MCF 10A (cell line): ENCODE measurements at regions not wholly inside any gene's neighbourhood (a gene's known extent, or its start where the extent isn't known, plus 50 kb on each side); places are given as distances from the start of the nearest gene placed in this dataset.

Experiments used
- BruUV-seq: library from RNA; stranded (reverse); fragments of 400-500 nt; replicated peaks from 2 replicates; lab custom pipeline; 2021; lab: Mats Ljungman, UMichigan
- CTCF ChIA-PET: fragments of 300-600 bp; sonication (Branson Sonifier 250); formaldehyde crosslinking; extraction: SDS; loops from one replicate; lab custom pipeline; 2021; ENCODE audit warnings: antibody characterized with exemption, inconsistent platforms; lab: Yijun Ruan, JAX
- POLR2A ChIA-PET: fragments of 300-600, 350-650 bp; sonication (Branson Sonifier 250); formaldehyde crosslinking; extraction: SDS; loops from one replicate; lab custom pipeline; 2020; ENCODE audit warnings: antibody characterized with exemption, inconsistent platforms; lab: Yijun Ruan, JAX
- DNase-seq: peaks from one replicate; pipeline ENCODE4 v3.0.0-alpha.2; 2018; ENCODE audit not compliant: unreplicated experiment
- H3K27ac Mint-ChIP-seq: one replicate; pipeline ENCODE4 v1.8.0; 2022; ENCODE audit warnings: mild to moderate bottlenecking, low read depth, mixed read lengths; ENCODE audit not compliant: unreplicated experiment
- H3K27me3 Mint-ChIP-seq: one replicate; pipeline ENCODE4 v1.8.0; 2022; ENCODE audit warnings: mixed read lengths; ENCODE audit not compliant: insufficient read depth, unreplicated experiment
- H3K36me3 Mint-ChIP-seq: one replicate; pipeline ENCODE4 v1.8.0; 2022; ENCODE audit warnings: mild to moderate bottlenecking, moderate library complexity, mixed read lengths; ENCODE audit not compliant: insufficient read depth, unreplicated experiment
- H3K4me1 Mint-ChIP-seq: one replicate; pipeline ENCODE4 v1.8.0; 2022; ENCODE audit warnings: mixed read lengths; ENCODE audit not compliant: insufficient read depth, unreplicated experiment
- H3K4me3 Mint-ChIP-seq: one replicate; pipeline ENCODE4 v1.8.0; 2022; ENCODE audit warnings: mild to moderate bottlenecking, moderate library complexity, mixed read lengths; ENCODE audit not compliant: unreplicated experiment
- H3K9me3 Mint-ChIP-seq: one replicate; pipeline ENCODE4 v1.8.0; 2022; ENCODE audit warnings: mixed read lengths; ENCODE audit not compliant: unreplicated experiment
- intact Hi-C: fragments of 100-400 bp; cut with micrococcal nuclease; formaldehyde crosslinking; loops from 2 replicates; pipeline ENCODE4 v1.14.1; 2022
- TF ChIP-seq, protein P1 (sequence below): fragments of 200-600 bp; IDR thresholded peaks from one replicate; pipeline ENCODE4 v1.8.0; 2022; ENCODE audit warnings: antibody characterized with exemption, mild to moderate bottlenecking; ENCODE audit not compliant: unreplicated experiment

DNA sequence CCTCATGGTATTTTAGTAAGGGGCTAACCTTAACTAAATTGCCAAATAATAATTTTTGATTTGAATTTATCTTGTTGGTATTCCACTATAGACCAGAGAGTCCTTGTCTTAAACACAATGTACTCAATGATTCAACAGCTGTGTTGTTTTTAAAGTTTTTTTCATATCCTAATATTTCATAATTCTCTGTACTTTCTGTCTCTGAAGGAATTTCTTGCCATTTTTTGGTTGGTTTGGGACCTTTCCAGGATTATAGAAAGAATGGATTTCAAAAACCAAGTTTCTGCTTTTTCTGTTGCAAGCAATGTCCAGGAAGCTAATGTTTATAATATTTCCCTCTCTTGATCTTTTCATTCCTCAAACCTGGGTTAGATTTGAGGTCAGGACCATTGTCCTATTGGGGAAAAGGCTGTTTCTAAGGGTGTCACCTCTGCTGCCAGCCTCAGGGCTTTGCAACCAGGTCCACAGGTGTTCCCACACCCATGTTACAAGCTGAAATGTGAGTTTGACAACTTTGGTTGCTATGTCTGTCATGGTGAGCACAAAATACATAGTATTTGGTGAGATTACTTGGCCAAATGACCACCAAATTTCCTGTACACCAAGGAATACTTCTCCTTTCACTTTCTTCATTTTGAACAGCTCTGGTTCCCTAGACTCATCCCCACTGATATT, 363.7 kb upstream of the RGMA start:
- H3K4me3 Mint-ChIP-seq: peak overlapping the region; percentile 30
- no peaks in the 10 kb centered on the region for H3K9me3 Mint-ChIP-seq
- TF ChIP-seq, protein P1, sequence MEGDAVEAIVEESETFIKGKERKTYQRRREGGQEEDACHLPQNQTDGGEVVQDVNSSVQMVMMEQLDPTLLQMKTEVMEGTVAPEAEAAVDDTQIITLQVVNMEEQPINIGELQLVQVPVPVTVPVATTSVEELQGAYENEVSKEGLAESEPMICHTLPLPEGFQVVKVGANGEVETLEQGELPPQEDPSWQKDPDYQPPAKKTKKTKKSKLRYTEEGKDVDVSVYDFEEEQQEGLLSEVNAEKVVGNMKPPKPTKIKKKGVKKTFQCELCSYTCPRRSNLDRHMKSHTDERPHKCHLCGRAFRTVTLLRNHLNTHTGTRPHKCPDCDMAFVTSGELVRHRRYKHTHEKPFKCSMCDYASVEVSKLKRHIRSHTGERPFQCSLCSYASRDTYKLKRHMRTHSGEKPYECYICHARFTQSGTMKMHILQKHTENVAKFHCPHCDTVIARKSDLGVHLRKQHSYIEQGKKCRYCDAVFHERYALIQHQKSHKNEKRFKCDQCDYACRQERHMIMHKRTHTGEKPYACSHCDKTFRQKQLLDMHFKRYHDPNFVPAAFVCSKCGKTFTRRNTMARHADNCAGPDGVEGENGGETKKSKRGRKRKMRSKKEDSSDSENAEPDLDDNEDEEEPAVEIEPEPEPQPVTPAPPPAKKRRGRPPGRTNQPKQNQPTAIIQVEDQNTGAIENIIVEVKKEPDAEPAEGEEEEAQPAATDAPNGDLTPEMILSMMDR: no peak
- ChIA-PET POLR2A (no interaction called here), CTCF (no interaction called here)
- H3K27me3 Mint-ChIP-seq: no peaks in the 10 kb centered on the region
- peaks cover 33% of the 10 kb centered on the region for H3K4me1 Mint-ChIP-seq
- peaks cover 5% of the 10 kb centered on the region for H3K36me3 Mint-ChIP-seq
- intact Hi-C loops: no loop called here
- peak; percentile 61 for DNase-seq
- no TSS peak for BruUV-seq
- peak overlapping the region; percentile 92 for H3K27ac Mint-ChIP-seq

DNA sequence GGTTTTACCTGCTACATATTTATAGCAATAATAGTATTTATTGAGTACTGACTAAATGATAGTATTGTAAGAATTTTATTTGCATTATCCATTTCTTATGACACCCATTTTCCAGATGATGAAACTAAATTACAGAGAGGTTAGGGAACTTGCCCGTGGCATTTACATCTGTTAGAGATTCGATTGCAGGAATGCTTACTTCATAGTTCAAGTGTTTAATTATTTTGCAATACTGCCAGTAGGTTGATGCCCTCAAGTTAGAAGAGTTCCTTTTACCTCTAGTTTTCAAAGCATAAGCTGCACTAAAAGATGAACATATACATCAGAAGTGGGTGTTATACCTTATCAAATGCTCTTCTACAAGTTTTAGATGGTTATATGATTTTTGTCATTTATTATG, 362.8 kb upstream of the RGMA start:
- peaks cover 5% of the 10 kb centered on the region for H3K36me3 Mint-ChIP-seq
- no TSS peak for BruUV-seq
- peaks cover 33% of the 10 kb centered on the region for H3K4me1 Mint-ChIP-seq
- intact Hi-C loops: no loop called here
- H3K27me3 Mint-ChIP-seq: no peaks in the 10 kb centered on the region
- H3K4me3 Mint-ChIP-seq: peak overlapping the region; percentile 8
- ChIA-PET CTCF (no interaction called here), POLR2A (interaction anchor here (1.5 kb wide), 1 partner anchor 377 kb away, joined by 3 read pairs; no protein-coding TSS in a partner anchor)
- no peaks in the 10 kb centered on the region for H3K9me3 Mint-ChIP-seq
- TF ChIP-seq, protein P1: no peak
- no peak overlapping the region for H3K27ac Mint-ChIP-seq
- peak; percentile 54 for DNase-seq

DNA sequence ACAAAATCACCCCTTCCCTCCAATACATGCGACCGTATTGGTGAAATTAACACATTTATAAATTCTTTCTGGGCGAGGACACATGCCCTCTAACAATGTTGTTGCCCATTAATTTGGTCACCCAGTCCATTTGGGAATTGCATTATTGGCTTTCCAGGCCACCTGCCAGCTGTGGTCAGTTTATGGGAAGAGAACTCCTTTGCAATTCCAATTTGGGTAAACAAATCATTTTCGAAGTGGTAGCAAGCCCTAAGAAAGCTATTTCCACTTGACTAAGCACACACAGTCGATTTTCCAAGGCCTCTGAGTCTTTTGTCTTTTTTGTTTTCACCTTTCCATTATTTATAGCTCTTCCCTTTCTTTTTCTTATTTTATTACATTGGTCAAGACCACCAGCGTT, 362.3 kb upstream of the RGMA start:
- Mint-ChIP-seq H3K27ac (peak overlapping the region; percentile 53), H3K9me3 (no peaks in the 10 kb centered on the region), H3K36me3 (peaks cover 5% of the 10 kb centered on the region), H3K4me3 (peak overlapping the region; percentile 8), H3K4me1 (peaks cover 33% of the 10 kb centered on the region), H3K27me3 (no peaks in the 10 kb centered on the region)
- POLR2A ChIA-PET: interaction anchor here (1.5 kb wide), 1 partner anchor 378 kb away, joined by 3 read pairs; no protein-coding TSS in a partner anchor
- CTCF ChIA-PET: no interaction called here
- intact Hi-C loops: no loop called here
- TF ChIP-seq, protein P1: no peak
- DNase-seq: peak; percentile 49
- BruUV-seq: no TSS peak

DNA sequence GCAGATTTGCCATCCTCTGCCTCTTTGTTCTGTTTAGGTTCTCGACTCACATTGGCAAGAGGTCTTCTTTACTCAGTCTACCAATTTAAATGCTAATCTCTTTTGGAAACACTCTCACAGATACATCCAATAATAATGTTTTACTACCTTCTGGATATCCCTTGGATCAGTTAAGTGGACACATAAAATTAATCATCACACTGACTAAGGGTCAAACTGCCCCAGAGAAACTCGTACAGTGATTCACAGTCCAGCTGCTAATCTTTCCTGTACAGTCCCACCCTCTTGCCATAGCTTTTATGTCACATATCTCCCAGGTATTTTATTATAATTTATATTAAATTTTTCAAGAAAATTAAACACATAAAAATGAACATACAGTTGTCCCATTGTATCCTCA, 360.8 kb upstream of the RGMA start:
- Mint-ChIP-seq H3K27ac (no peak overlapping the region), H3K9me3 (no peaks in the 10 kb centered on the region), H3K4me1 (peaks cover 33% of the 10 kb centered on the region), H3K36me3 (no peaks in the 10 kb centered on the region), H3K27me3 (no peaks in the 10 kb centered on the region), H3K4me3 (no peak overlapping the region)
- TF ChIP-seq, protein P1: no peak
- no TSS peak for BruUV-seq
- DNase-seq: no peak
- ChIA-PET CTCF (interaction anchor here (0.9 kb wide), 1 partner anchor 21 kb away, joined by 3 read pairs; no protein-coding TSS in a partner anchor), POLR2A (interaction anchor here (1.0 kb wide), 1 partner anchor 20 kb away, joined by 3 read pairs; no protein-coding TSS in a partner anchor)
- intact Hi-C loops: no loop called here
